CD8-positive, alpha-beta memory T cell (primary cell): ENCODE measurements at regions not wholly inside any gene's neighbourhood (a gene's known extent, or its start where the extent isn't known, plus 50 kb on each side); places are given as distances from the start of the nearest gene placed in this dataset.

Experiments used
- CTCF ChIA-PET: fragments of 350-600 bp; sonication (Branson Sonifier 250); formaldehyde crosslinking; loops from one replicate; lab custom pipeline; 2021; ENCODE audit warnings: antibody characterized with exemption; lab: Charles Lee
- POLR2A ChIA-PET: fragments of 350-600 bp; sonication (Branson Sonifier 250); formaldehyde crosslinking; loops from one replicate; lab custom pipeline; 2021; ENCODE audit warnings: antibody characterized with exemption; lab: Charles Lee
- DNase-seq, 5 donors: peaks; one replicate each; pipeline versions ENCODE4 v3.0.0 to v3.0.0-alpha.2; 2020 to 2022; ENCODE audit warnings: mixed read lengths in 1 of 5
- H3K27ac ChIP-seq: one replicate; pipeline ENCODE4 v1.7.0; 2013; ENCODE audit warnings: low read depth, mild to moderate bottlenecking, low read length, moderate library complexity
- H3K27me3 ChIP-seq: 2 replicates; pipeline ENCODE4 v1.7.0; 2013; ENCODE audit warnings: low read length, mild to moderate bottlenecking; ENCODE audit not compliant: insufficient read depth, poor library complexity, severe bottlenecking
- H3K36me3 ChIP-seq: 2 replicates; pipeline ENCODE4 v1.7.0; 2013; ENCODE audit warnings: mild to moderate bottlenecking, low read length, moderate library complexity; ENCODE audit not compliant: insufficient read depth
- H3K4me1 ChIP-seq: 2 replicates; pipeline ENCODE4 v1.7.0; 2013; ENCODE audit warnings: mild to moderate bottlenecking, low read length, moderate library complexity; ENCODE audit not compliant: insufficient read depth
- H3K4me3 ChIP-seq: 2 replicates; pipeline ENCODE4 v1.7.0; 2013; ENCODE audit warnings: mild to moderate bottlenecking, low read length
- H3K9me3 ChIP-seq: 2 replicates; pipeline ENCODE4 v1.7.0; 2013; ENCODE audit warnings: mild to moderate bottlenecking, low read length
- H3K27ac Mint-ChIP-seq, 8 donors: one replicate each; pipeline ENCODE4 v1.8.0; 2020 to 2021; ENCODE audit warnings: mixed read lengths in 8 of 8, mild to moderate bottlenecking in 6 of 8, inconsistent platforms in 3 of 8, moderate library complexity in 3 of 8
- H3K27me3 Mint-ChIP-seq, 2 donors: one replicate each; pipeline ENCODE4 v1.8.0; 2020 to 2021; ENCODE audit warnings: mixed read lengths in 2 of 2, mild to moderate bottlenecking in 1 of 2, moderate library complexity in 1 of 2
- H3K36me3 Mint-ChIP-seq, 3 donors: one replicate each; pipeline ENCODE4 v1.8.0; 2020 to 2021; ENCODE audit warnings: mixed read lengths in 3 of 3, inconsistent platforms in 1 of 3, mild to moderate bottlenecking in 1 of 3
- H3K4me1 Mint-ChIP-seq, 3 donors: one replicate each; pipeline ENCODE4 v1.8.0; 2020 to 2021; ENCODE audit warnings: mixed read lengths in 3 of 3, inconsistent platforms in 1 of 3, mild to moderate bottlenecking in 1 of 3
- H3K4me3 Mint-ChIP-seq, 7 donors: one replicate each; pipeline ENCODE4 v1.8.0; 2020 to 2021; ENCODE audit warnings: mixed read lengths in 7 of 7, mild to moderate bottlenecking in 6 of 7, moderate library complexity in 4 of 7, inconsistent platforms in 2 of 7
- H3K9me3 Mint-ChIP-seq, 5 donors: one replicate each; pipeline ENCODE4 v1.8.0; 2020 to 2022; ENCODE audit warnings: mixed read lengths in 5 of 5, mild to moderate bottlenecking in 3 of 5, moderate library complexity in 2 of 5, inconsistent platforms in 1 of 5

DNA sequence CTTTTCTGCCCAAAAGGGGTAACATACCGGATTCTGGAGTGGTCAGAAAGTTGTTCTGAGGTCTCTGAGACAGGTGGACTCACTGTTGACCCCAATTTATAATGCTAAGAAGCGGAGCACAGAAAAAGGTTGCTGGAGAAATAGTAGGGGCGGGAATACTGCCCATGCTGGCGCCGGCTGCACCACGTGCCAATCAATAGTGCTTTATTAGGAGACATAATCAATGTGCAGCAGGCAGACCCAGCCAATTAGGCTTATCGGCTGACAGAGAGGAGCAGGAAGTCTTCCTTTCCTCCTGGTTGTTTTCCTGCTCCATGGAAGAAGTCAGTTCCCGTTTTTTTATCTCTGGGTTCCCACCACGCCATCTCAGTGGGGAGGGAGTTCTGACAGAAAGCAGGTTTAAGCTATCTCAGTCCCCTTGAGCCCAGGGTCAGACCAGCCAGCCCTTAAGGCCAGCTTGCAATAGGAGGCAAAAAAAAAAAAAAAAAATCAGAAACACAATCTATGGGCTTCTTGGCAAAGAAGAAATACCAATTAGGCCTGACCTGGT, 68.2 kb upstream of the IRX6 start:
- Histone ChIP-seq H3K27ac (no peak overlapping the region), H3K36me3 (no peaks in the 10 kb centered on the region), H3K27me3 (no peaks in the 10 kb centered on the region), H3K4me1 (no peaks in the 10 kb centered on the region), H3K4me3 (no peak overlapping the region), H3K9me3 (no peaks in the 10 kb centered on the region)
- Mint-ChIP-seq H3K4me3 (no peak overlapping the region), H3K36me3 (no peaks in the 10 kb centered on the region), H3K27ac (no peak overlapping the region), H3K9me3 (peaks cover 0 to 19% (median 4%) of the 10 kb centered on the region in 5 donors), H3K27me3 (peaks cover 5 to 7% of the 10 kb centered on the region in 2 donors), H3K4me1 (no peaks in the 10 kb centered on the region)
- CTCF ChIA-PET, result no interaction called here
- POLR2A ChIA-PET, result no interaction called here
- DNase-seq, result no peak

DNA sequence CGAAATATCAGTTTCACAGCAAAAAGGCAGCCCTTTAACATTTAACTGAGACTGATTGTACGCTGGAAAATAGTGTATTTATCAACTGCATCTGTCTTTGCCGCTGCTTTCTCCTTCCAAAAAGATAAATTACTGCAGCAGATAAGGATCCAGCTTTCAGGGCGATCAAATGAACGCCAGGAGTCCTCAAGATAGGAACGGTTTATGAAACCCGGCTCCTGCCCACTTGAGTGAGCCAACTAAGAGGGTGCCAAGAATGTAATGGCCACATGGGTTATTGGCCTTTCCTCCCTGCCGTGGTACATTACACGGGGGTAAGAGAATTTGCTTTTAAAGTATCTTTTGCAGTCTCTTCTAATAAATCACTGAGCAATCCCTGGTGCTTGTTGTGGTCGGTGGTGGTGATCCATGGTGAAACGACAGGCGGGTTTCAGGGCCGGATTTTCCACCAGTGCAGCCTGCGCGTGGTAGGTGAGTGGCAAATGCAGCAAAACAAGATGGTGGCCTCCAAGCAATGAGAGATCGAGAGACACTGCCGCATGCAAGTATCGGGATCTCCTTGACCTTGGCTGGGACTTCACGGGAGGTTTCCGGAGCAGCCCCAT, 67.5 kb upstream of the IRX6 start:
- DNase-seq, result no peak
- H3K9me3 Mint-ChIP-seq, result peaks cover 0 to 19% (median 4%) of the 10 kb centered on the region in 5 donors
- POLR2A ChIA-PET, result no interaction called here

DNA sequence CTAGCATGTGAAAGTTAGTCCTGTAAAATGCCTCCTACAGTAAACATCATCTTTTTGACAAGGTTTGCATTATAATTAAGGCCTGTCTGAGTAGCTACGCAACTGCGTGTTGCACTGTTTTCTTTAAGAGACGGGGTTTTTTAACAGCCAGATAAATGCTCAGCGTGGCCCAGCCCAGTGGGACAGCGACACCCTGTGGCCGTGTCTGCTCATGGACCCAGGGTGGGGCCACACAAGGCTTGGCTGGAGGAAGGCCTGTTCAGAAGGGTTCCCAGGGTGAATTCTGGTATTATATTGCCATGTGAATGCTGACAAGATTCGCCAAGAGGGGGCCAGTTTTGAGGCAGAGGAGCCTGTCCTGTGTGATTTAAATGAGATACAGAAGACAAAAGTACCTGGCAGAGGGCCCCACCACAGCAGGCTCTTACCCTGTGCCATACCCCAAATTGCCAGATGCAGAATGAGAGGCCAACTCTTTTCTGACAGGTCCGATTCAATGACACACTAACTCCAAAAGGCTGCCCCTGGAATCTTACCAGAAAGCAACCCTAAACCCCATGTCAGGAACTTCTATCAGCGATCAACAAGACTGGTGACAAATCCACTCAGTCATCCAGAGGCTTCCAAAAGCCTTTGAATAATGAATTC, 65.9 kb upstream of the IRX6 start:
- no peak overlapping the region for H3K27ac Mint-ChIP-seq
- peak in 1 of 5 donors; percentile 5 for DNase-seq
- Histone ChIP-seq H3K27ac (no peak overlapping the region), H3K4me1 (no peaks in the 10 kb centered on the region), H3K27me3 (no peaks in the 10 kb centered on the region), H3K9me3 (no peaks in the 10 kb centered on the region), H3K36me3 (no peaks in the 10 kb centered on the region), H3K4me3 (no peak overlapping the region)
- H3K27me3 Mint-ChIP-seq, result peaks cover 0 to 1% of the 10 kb centered on the region in 2 donors
- ChIA-PET POLR2A (no interaction called here), CTCF (no interaction called here)
- H3K4me1 Mint-ChIP-seq, result no peaks in the 10 kb centered on the region
- H3K4me3 Mint-ChIP-seq, result no peak overlapping the region
- no peaks in the 10 kb centered on the region for H3K36me3 Mint-ChIP-seq
- peaks cover 0 to 17% (median 4%) of the 10 kb centered on the region in 5 donors for H3K9me3 Mint-ChIP-seq

More for the DNA sequence above, 67.5 kb upstream of the IRX6 start:
- Mint-ChIP-seq H3K36me3 (no peaks in the 10 kb centered on the region), H3K4me1 (no peaks in the 10 kb centered on the region), H3K27me3 (peaks cover 0 to 2% of the 10 kb centered on the region in 2 donors), H3K27ac (no peak overlapping the region), H3K4me3 (no peak overlapping the region)
- no peaks in the 10 kb centered on the region for H3K9me3 ChIP-seq
- no peaks in the 10 kb centered on the region for H3K4me1 ChIP-seq
- no peaks in the 10 kb centered on the region for H3K36me3 ChIP-seq
- CTCF ChIA-PET, result no interaction called here
- no peak overlapping the region for H3K4me3 ChIP-seq
- no peaks in the 10 kb centered on the region for H3K27me3 ChIP-seq
- no peak overlapping the region for H3K27ac ChIP-seq

DNA sequence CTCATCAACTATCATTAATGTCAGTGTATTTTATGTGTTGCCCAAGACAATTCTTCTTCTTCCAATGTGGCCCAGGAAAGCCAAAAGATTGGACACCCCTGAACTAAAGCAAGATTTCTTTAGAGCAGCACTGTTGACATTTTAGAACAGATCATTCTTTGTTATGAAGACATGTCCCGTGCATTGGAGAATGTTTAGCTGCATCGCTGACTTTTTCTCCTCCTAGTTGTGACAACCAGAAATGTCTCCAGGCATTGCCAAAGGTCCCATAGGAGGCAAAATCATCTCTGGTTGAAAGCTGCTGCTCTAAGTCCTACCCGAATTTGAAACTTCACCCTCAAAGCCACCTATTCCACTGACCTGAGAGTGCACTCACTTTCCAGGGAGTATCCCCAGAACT, 62.7 kb upstream of the IRX6 start:
- H3K36me3 ChIP-seq, result no peaks in the 10 kb centered on the region
- H3K9me3 ChIP-seq, result no peaks in the 10 kb centered on the region
- no peaks in the 10 kb centered on the region for H3K4me1 Mint-ChIP-seq
- CTCF ChIA-PET, result no interaction called here
- H3K9me3 Mint-ChIP-seq, result peaks cover 0 to 2% (median 0%) of the 10 kb centered on the region in 5 donors
- no peak overlapping the region for H3K4me3 ChIP-seq
- H3K27ac Mint-ChIP-seq, result no peak overlapping the region
- no peaks in the 10 kb centered on the region for H3K36me3 Mint-ChIP-seq
- POLR2A ChIA-PET, result no interaction called here
- peaks cover 0 to 2% of the 10 kb centered on the region in 2 donors for H3K27me3 Mint-ChIP-seq
- H3K27ac ChIP-seq, result no peak overlapping the region
- DNase-seq, result no peak
- no peaks in the 10 kb centered on the region for H3K4me1 ChIP-seq
- no peak overlapping the region for H3K4me3 Mint-ChIP-seq
- no peaks in the 10 kb centered on the region for H3K27me3 ChIP-seq

DNA sequence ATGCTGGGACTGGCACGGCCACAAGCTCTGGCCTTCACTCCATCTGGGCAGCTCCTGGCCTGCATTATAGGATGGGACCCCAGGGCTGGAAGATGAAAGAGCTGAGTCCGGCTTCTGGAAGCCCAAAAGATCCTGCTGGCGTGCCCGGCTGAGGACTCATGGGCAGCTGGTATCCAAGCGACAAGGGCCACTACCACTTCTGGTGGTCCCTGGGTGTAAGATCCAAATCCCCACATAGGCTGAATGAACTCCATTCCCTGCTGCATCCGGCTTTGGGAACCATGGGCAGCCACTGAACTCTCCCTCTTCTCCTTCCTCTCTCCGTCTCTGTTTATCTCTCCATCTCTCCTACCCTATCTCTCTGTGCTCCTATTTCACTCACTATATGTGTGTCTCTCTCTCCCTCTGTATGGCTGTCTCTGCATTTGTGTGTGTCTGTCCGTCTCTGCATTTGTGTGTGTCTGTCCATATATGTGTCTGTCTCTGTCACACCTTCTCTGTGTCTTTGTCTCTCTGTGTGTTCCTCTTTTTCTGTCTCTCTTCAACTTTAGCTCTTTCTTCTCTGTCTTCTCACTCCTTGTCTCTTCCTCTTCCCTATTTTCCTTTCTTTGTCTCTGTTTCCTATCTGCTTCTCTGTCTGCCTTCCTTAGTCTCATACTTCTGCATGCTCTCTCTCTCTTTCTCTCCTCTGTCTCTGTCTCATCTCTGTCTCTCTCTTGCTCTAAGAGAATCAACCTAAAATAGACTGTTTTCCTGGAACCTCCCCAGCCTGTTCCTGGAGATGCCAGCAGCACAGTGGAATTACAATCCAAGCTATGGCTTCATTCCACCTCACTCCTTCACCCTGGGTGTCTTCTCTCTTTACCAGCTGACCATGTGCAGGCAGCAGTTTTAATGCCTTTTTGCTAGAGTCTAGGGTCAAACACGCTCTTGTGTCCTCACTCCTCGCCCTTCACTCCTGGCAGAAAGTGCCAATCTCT, 60.4 kb upstream of the IRX6 start:
- Histone ChIP-seq H3K27ac (no peak overlapping the region), H3K4me3 (no peak overlapping the region), H3K36me3 (no peaks in the 10 kb centered on the region), H3K9me3 (no peaks in the 10 kb centered on the region), H3K27me3 (no peaks in the 10 kb centered on the region), H3K4me1 (no peaks in the 10 kb centered on the region)
- peaks cover 0 to 1% of the 10 kb centered on the region in 2 donors for H3K27me3 Mint-ChIP-seq
- POLR2A ChIA-PET, result no interaction called here
- no peak for DNase-seq
- no peak overlapping the region for H3K27ac Mint-ChIP-seq
- H3K4me3 Mint-ChIP-seq, result no peak overlapping the region
- H3K9me3 Mint-ChIP-seq, result no peaks in the 10 kb centered on the region
- H3K36me3 Mint-ChIP-seq, result no peaks in the 10 kb centered on the region
- CTCF ChIA-PET, result no interaction called here
- no peaks in the 10 kb centered on the region for H3K4me1 Mint-ChIP-seq

DNA sequence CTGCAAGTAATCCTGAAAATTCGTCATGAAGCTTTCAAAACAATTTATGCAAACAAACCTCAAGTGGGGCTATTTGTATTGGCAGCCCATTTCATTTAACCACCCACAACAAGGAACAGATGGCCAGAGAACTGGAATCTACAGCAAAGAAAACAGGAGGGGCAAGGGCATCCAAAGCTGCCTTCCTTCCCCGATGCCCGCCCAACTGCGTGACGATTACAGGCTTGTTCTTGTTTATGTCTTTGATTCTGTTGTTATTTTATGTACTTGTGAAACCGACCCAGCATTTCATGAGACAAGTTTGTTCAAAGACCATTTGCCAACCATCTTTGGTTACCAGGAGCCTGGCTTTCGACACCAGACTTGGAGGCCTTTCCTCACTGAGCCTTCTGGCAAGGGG, 59.1 kb upstream of the IRX6 start:
- no peaks in the 10 kb centered on the region for H3K9me3 Mint-ChIP-seq

DNA sequence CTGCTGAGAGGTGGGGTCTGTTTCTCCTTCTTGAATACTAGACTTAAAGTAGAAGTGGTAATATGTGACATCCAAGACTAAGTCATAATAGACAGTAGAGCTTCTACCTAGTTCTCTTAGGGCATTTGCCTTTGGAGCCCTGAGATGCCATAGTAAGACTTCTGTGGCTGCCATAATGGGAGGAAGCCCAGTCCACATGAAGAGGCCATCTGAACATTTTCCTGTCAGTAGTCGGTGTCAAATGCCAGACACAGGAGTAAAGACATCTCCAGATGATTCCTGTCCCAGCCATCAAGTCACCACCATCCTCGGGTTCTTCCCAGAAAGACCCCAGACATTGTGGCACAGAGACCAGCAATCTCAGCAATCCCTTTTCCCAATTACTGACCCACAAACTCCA, 58.1 kb upstream of the IRX6 start:
- no peaks in the 10 kb centered on the region for H3K4me1 ChIP-seq
- ChIA-PET POLR2A (no interaction called here), CTCF (no interaction called here)
- no peaks in the 10 kb centered on the region for H3K27me3 ChIP-seq
- no peaks in the 10 kb centered on the region for H3K9me3 Mint-ChIP-seq
- no peak overlapping the region for H3K27ac Mint-ChIP-seq
- H3K4me3 ChIP-seq, result no peak overlapping the region
- no peak for DNase-seq
- H3K9me3 ChIP-seq, result no peaks in the 10 kb centered on the region
- peaks cover 0 to 6% of the 10 kb centered on the region in 2 donors for H3K27me3 Mint-ChIP-seq
- no peak overlapping the region for H3K4me3 Mint-ChIP-seq
- H3K36me3 Mint-ChIP-seq, result no peaks in the 10 kb centered on the region
- H3K27ac ChIP-seq, result no peak overlapping the region
- H3K36me3 ChIP-seq, result no peaks in the 10 kb centered on the region
- H3K4me1 Mint-ChIP-seq, result no peaks in the 10 kb centered on the region

More for the DNA sequence above, 59.1 kb upstream of the IRX6 start:
- Mint-ChIP-seq H3K4me3 (no peak overlapping the region), H3K27me3 (peaks cover 0 to 6% of the 10 kb centered on the region in 2 donors), H3K36me3 (no peaks in the 10 kb centered on the region), H3K4me1 (no peaks in the 10 kb centered on the region), H3K27ac (no peak overlapping the region)
- no peak overlapping the region for H3K27ac ChIP-seq
- no peaks in the 10 kb centered on the region for H3K9me3 ChIP-seq
- DNase-seq, result no peak
- ChIA-PET POLR2A (no interaction called here), CTCF (no interaction called here)
- no peaks in the 10 kb centered on the region for H3K36me3 ChIP-seq
- no peaks in the 10 kb centered on the region for H3K4me1 ChIP-seq
- no peak overlapping the region for H3K4me3 ChIP-seq
- H3K27me3 ChIP-seq, result no peaks in the 10 kb centered on the region
